GM10248 (cell line): ENCODE measurements at regions not wholly inside any gene's neighbourhood (a gene's known extent, or its start where the extent isn't known, plus 50 kb on each side); places are given as distances from the start of the nearest gene placed in this dataset.
A peak's percentile ranks its signal among the peaks of the same experiment; 100 is the strongest.

Experiments used
- CTCF ChIA-PET: fragments of 300-600 bp; sonication (Branson Sonifier 250); formaldehyde crosslinking; extraction: SDS; loops from one replicate; lab custom pipeline; 2021; ENCODE audit warnings: antibody characterized with exemption; lab: Yijun Ruan, JAX
- POLR2A ChIA-PET: fragments of 350-650 bp; sonication (Branson Sonifier 250); formaldehyde crosslinking; extraction: SDS; loops from one replicate; lab custom pipeline; 2020; ENCODE audit warnings: antibody characterized with exemption; lab: Yijun Ruan, JAX
- DNase-seq: peaks from one replicate; pipeline ENCODE4 v3.0.0; 2012; ENCODE audit errors: extremely low spot score
- CTCF ChIP-seq: IDR thresholded peaks from 2 replicates; pipeline ENCODE4 v1.5.1; 2012; ENCODE audit warnings: mild to moderate bottlenecking, low read depth; ENCODE audit errors: extremely low read depth, missing control alignments, control extremely low read depth

GRCh38 chr6:14243597-14243996, 126.0 kb downstream of the CD83 start:
- CTCF ChIA-PET = interaction anchor here (0.6 kb wide), 1 partner anchor 26 kb away, joined by 3 read pairs; no protein-coding TSS in a partner anchor
- POLR2A ChIA-PET = no interaction called here
- no peak for TF ChIP-seq CTCF
- DNase-seq = no peak

DNA sequence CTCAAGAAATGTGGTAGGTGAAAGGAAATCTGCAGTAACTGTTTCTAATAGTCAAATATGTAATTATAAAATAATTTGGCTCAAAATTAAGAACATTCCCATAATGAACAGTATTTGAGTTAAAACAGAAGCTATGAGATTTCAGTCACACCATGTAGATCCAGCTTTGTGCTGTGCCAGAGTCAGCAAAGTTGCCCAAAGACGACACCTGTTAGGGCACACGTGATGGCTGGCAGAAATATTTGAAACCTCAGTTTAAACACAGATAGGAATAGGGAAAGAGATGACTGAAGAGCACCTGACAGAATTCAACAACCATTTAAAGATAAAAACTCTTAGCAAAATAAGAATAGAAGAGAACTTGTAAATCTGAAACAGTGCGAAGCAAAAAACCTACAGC, 129.3 kb downstream of the CD83 start:
- TF ChIP-seq CTCF = no peak
- ChIA-PET CTCF (interaction anchor here (1.3 kb wide), 1 partner anchor 30 kb away, joined by 3 read pairs; no protein-coding TSS in a partner anchor), POLR2A (no interaction called here)
- DNase-seq = no peak

- TF ChIP-seq CTCF = no peak
- POLR2A ChIA-PET = no interaction called here
- CTCF ChIA-PET = interaction anchor here (1.0 to 1.5 kb wide), 4 partner anchors 9 to 86 kb away, joined by 3 to 5 read pairs (median 4); no protein-coding TSS in a partner anchor
- DNase-seq = no peak
Measured at GRCh38 chr6:14250573-14250972, 133.0 kb downstream of the CD83 start.

GRCh38 chr6:14252271-14252850, 134.8 kb downstream of the CD83 start:
- ChIA-PET POLR2A (no interaction called here), CTCF (no interaction called here)
- DNase-seq = no peak
- TF ChIP-seq CTCF = no peak

DNA sequence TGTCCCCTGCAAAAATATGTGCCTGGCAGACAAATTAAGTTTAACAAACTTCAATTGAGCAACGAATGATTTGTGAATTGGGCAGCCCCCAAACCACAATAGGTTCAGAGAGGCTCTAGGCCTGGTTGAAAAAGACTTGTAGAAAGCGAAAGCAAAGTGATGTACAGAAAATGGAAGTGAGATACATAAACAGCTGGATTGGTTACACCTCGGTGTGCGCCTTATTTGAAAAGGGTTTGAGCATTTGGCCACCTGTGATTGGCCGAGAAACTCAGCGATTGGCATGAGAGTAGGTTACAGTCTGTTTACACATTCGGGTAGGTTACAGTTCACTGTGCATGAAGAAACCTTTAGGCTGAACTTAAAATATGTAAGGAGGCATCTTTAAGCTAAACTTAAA, 136.9 kb downstream of the CD83 start:
- DNase-seq = peak; percentile 61
- CTCF ChIA-PET = no interaction called here
- POLR2A ChIA-PET = no interaction called here
- TF ChIP-seq CTCF = no peak

DNA sequence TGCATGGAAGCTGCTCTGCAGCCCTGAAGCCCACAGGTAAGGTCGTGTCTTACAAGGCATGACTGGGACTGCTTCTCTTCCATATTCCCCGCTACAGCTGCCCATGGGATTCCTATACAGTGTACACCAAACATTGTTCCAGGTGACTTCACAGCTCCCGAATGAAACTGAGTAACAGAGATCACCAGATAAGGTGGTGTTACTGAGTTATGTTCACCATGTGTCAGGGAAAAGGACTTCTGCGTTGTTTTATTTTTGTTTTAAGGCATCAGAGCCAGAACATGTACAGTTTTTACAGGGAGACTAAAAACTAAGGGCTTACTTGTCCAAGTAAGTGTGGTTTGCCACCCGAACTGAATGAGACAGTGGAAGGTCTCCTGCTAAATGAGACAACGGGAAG, 138.3 kb downstream of the CD83 start:
- CTCF ChIA-PET = no interaction called here
- DNase-seq = no peak
- no peak for TF ChIP-seq CTCF
- POLR2A ChIA-PET = interaction anchor here (0.8 kb wide), 1 partner anchor 10 kb away, joined by 3 read pairs; no protein-coding TSS in a partner anchor

DNA sequence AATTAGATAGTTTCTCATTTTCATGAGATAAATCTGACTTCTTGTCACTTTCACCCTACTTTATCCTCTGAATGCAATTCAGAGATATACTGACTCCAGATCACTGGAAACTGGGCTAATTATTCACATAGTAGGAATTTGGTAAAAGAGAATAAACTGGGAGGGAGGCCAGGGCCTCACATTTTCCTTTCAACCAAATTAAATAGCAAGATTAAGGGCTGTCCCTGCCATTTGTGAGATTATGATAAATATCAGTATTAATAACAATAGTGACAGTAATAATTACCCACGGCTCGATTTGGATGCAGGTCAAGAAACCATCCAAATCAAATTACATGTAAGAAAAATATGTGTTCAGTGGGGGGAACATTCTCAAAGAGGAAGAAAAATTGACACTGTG, 140.5 kb downstream of the CD83 start:
- TF ChIP-seq CTCF = no peak
- ChIA-PET POLR2A (no interaction called here), CTCF (interaction anchor here (1.7 kb wide), 1 partner anchor 18 kb away, joined by 3 read pairs; no protein-coding TSS in a partner anchor)
- no peak for DNase-seq
